Choroid plexus epithelial cell (primary cell): ENCODE measurements at regions not wholly inside any gene's neighbourhood (a gene's known extent, or its start where the extent isn't known, plus 50 kb on each side); places are given as distances from the start of the nearest gene placed in this dataset.
A peak's percentile ranks its signal among the peaks of the same experiment; 100 is the strongest.

Experiments used
- DNase-seq: peaks from one replicate; pipeline ENCODE4 v3.0.0-alpha.2; 2010; ENCODE audit warnings: low read depth
- H3K4me3 ChIP-seq: 2 replicates; pipeline ENCODE4 v1.5.1; 2011; ENCODE audit warnings: low read depth, mild to moderate bottlenecking, control low read depth, low read length, moderate library complexity
- CTCF ChIP-seq: conservative IDR thresholded peaks from 2 replicates; pipeline ENCODE4 v1.5.1; 2011; ENCODE audit warnings: low read depth, mild to moderate bottlenecking, control low read depth, inconsistent platforms, low read length, moderate library complexity

- no peak overlapping the region for H3K4me3 ChIP-seq
- DNase-seq = no peak
- TF ChIP-seq CTCF = no peak
These were observed 123.1 kb upstream of the KCNJ6 start for GRCh38 chr21:38039369-38039768.

GRCh38 chr21:38039841-38040240 is 123.6 kb upstream of the KCNJ6 start:
- TF ChIP-seq CTCF = no peak
- H3K4me3 ChIP-seq = no peak overlapping the region
- DNase-seq = no peak

- TF ChIP-seq CTCF = no peak
- DNase-seq = no peak
- no peak overlapping the region for H3K4me3 ChIP-seq
These were observed 125.2 kb upstream of the KCNJ6 start for GRCh38 chr21:38041493-38041892.

- TF ChIP-seq CTCF = no peak
These were observed 126.0 kb upstream of the KCNJ6 start for GRCh38 chr21:38042246-38042645.

GRCh38 chr21:38048167-38048566 is 131.9 kb upstream of the KCNJ6 start:
- H3K4me3 ChIP-seq = no peak overlapping the region
- TF ChIP-seq CTCF = no peak
- DNase-seq = no peak

More at GRCh38 chr21:38042246-38042645, 126.0 kb upstream of the KCNJ6 start:
- H3K4me3 ChIP-seq = no peak overlapping the region
- peak; percentile 1 for DNase-seq

- no peak for DNase-seq
- H3K4me3 ChIP-seq = no peak overlapping the region
- no peak for TF ChIP-seq CTCF
These were observed 138.1 kb upstream of the KCNJ6 start for GRCh38 chr21:38054334-38054733.

- no peak for DNase-seq
- no peak overlapping the region for H3K4me3 ChIP-seq
- TF ChIP-seq CTCF = no peak
These were observed 140.2 kb upstream of the KCNJ6 start for GRCh38 chr21:38056481-38056880.
